ENCODE measurements at regions not wholly inside any gene's neighbourhood (a gene's known extent, or its start where the extent isn't known, plus 50 kb on each side); places are given as distances from the start of the nearest gene placed in this dataset.

DNA sequence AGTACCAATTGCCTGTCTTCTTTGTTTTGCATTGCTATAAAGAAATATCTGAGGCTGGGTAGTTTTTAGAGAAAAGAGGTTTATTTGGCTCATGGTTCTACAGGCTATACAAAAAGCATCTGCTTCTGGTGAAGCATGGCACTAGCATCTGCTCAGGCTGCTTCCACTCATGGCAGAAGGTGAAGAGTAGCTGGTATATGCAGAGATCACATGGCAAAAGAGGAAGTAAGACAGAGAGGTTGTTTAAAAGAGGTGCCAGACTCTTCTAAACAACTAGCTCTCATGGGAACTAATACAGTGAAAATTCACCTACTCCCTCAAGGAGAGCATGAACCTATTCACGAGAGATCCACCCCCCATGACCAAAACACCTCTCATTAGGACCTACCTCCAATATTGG, 56.7 kb upstream of the GUCA2B start:
- no peak for DNase-seq

- DNase-seq, result no peak
Observed at GRCh38 chr1:42089246-42089645, 64.0 kb upstream of the GUCA2B start.

GRCh38 chr1:42086146-42086545, 67.1 kb upstream of the GUCA2B start:
- DNase-seq, result no peak

DNA sequence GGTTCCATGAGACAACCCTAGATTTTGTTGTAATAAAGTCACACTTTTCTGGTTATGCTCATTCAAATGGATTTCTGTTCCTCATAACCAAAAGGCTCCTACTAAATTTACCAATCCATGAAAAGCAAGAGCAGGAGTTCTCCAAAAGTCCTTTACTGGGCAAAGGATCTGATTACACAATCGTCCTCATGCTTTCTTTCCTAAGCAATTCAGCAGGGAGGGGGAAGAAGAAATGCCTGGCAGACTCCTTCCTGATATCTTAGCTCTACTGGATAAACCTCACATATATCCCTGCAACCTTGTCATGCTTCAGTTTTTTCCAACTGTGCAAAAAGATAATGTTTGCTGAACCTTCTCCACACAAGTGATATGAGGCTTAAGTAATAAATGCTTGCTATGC, 67.6 kb upstream of the GUCA2B start:
- peak; percentile 42 to 73 for DNase-seq

GRCh38 chr1:42081475-42081874, 71.7 kb upstream of the GUCA2B start:
- no peak for DNase-seq

DNA sequence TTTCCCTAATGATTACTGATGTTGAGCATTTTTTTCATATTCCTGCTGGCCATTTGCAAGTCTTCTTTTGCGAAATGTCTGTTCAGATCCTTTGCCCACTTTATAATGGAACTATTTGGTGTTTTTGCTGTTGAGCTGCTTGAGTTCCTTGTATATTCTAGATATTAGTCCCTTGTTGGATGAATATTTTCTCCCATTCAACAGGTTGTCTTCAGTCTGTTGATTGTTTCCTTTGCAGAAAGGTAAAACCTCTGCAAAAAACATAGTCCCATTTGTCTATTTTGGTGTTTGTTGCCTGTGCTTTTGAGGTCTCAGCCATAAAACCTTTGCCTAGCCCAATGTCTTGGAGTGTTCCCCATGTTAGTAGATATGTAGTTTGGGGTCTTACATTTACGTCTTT, 78.0 kb upstream of the GUCA2B start:
- DNase-seq, result no peak

GRCh38 chr1:42070996-42071395, 82.2 kb upstream of the GUCA2B start:
- no peak for DNase-seq

- no peak for DNase-seq
Observed at GRCh38 chr1:42057800-42058199, 95.4 kb upstream of the GUCA2B start.

DNA sequence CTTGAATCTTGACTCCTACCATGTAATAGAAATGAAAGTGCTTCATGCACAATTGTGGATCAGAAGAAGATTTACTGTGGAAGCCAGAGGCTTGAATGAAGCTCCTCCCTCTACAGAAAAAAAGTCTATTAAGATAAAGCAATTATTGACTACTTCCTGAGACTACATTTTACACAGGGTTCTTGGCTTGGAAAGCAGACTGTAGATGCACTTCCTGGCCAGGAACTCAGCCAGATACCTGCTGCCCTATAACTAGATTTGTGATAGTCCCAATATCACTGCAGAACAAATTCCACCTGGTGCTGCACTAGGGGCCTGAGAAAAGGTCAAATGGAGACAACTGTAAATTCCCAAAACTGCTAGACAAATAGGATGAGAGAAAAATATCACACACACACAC, 96.8 kb upstream of the GUCA2B start:
- no peak for DNase-seq

DNA sequence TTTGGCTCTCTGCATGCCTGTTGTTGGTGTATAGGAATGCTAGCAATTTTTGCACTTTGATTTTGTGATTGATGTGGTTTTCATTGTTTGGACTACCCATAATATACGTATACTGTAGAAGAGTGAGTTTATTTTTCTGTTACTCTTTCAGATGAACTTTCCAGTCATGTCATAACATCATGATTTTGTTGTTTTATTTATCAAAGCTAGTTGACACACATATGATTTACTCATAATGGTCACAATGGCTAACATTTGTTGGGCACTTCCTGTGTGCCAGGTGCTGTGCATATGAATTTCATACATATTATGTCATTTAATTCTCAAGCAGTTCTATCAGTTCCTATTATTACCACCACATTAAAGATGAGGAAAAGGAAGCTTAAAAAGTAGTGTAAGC, 98.1 kb upstream of the GUCA2B start:
- no peak for DNase-seq

- DNase-seq, result no peak
Observed at GRCh38 chr1:42052072-42052699, 101.0 kb upstream of the GUCA2B start.

GRCh38 chr1:42047508-42047880, 105.7 kb upstream of the GUCA2B start:
- DNase-seq, result no peak

GRCh38 chr1:42046761-42047507, 106.3 kb upstream of the GUCA2B start:
- DNase-seq, result no peak

GRCh38 chr1:42044346-42044745, 108.9 kb upstream of the GUCA2B start:
- no peak for DNase-seq

- no peak for DNase-seq
Observed at GRCh38 chr1:42043811-42044210, 109.4 kb upstream of the GUCA2B start.

- no peak for DNase-seq
Observed at GRCh38 chr1:42043182-42043581, 110.0 kb upstream of the GUCA2B start.

- no peak for DNase-seq
Observed at GRCh38 chr1:42041031-42041430, 112.2 kb upstream of the GUCA2B start.

DNA sequence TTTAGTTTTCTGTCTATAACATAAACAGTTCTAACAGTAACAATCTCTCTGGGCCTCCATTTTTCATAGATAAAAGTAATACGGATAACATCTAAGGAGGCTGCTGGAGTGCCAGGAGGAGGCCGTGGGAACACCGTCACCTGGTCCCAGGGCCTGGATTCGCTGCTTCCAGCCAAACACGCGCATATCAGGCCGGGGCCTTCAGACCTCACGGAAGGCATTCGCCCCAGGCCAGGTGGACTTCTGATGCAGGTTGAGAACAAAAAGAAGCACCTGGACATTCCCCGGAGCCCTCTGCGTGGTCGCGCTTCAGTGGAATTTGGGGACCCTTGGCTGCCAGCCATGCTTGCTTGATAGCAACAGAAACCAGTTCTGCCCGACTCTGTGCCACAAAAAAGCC, 113.1 kb upstream of the GUCA2B start:
- no peak for DNase-seq

GRCh38 chr1:42038261-42038660, 114.9 kb upstream of the GUCA2B start:
- DNase-seq, result no peak

DNA sequence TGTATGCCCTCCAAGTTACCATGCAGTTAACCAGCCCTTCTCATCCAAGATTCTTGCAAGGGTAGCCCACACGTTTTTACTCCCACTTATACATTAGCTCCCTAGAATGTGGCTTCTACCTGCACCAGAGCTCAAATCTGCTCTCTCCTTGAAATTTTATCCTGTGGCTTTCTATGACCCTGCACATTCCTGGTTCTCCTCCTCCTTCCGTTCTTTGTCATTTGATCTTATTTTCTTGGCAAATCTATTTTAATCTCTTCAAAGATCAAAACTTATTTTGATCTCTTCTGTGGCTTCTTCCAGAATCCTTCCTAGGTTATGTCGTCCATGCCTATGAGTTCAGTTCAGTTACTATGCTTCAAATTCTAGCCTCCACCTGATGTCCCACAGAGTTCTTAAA, 115.6 kb upstream of the GUCA2B start:
- DNase-seq, result no peak

DNA sequence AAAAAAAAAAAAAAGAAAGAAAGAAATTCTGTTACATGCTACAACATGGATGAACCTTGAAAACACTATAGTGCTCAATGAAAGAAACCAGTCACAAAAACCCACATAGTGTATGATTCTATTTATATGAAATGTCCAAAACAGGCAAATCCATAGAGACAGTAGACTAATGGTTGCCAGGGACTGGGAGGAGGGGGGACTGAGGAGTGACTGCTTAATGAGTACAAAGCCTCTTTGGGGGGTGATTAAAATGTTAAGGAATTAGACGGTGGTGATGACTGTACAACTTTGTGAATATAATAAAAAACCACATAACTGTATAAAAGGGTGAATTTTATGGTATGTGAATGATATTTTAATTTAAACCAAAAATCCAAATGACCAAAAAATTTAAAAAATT, 116.0 kb upstream of the GUCA2B start:
- no peak for DNase-seq

GRCh38 chr1:42035830-42036604, 117.2 kb upstream of the GUCA2B start:
- peak; percentile 90 to 98 for DNase-seq

DNA sequence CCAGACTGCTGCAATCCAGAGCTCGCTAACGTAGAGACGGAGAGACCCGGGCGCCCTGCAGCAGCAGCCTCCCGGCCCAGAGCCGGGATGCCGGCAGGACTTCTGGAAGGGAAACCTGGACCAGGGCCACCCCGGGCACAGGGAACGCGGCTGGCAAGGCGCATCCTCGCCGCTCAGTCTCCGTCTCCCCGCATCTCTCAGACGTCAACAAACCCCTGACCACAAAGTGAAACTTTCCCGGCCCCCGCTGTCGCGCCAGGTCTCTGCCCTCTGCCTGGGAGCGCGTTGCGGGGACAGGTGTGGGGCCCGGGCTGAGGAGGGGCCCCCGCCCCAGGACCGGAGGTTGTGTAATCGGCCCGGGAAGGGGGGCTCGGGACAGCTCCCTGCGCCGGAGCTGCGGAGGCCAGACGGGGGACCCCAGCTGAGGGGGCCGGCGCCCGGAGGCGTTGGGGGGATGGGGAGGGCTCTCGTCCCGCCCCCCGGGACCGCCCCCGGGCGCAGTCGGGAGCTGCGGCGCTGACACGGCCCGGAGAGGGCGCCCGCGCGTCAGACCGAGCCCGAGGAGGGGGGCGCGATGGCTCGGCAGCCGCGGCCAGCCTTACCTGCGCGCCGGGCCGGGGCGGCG, 116.6 kb upstream of the HIVEP3 start:
- no peak for DNase-seq

GRCh38 chr1:42034426-42034825, 115.7 kb upstream of the HIVEP3 start:
- peak; percentile 47 to 62 for DNase-seq
